ENCODE measurements at regions not wholly inside any gene's neighbourhood (a gene's known extent, or its start where the extent isn't known, plus 50 kb on each side); places are given as distances from the start of the nearest gene placed in this dataset.

GRCh38 chr11:33419924-33420323, 162.7 kb downstream of the HIPK3 start:
- TF ChIP-seq POLR2A (IDR thresholded peaks at IDR 0.05), result no peak
- no peak for TF ChIP-seq CTCF (IDR thresholded peaks at IDR 0.05)
- Histone ChIP-seq H3K9me3 (no peaks in the 10 kb centered on the region), H3K27ac (no peak overlapping the region), H3K4me3 (no peak overlapping the region), H3K4me1 (no peaks in the 10 kb centered on the region), H3K36me3 (no peaks in the 10 kb centered on the region), H3K27me3 (peaks cover 0 to 12% (median 0%) of the 10 kb centered on the region in 9 donors)
- no peak for DNase-seq
- 83 to 86% (median 84%) methylated on average over 4 of the region's 4 CpGs for WGBS, 4 donors
- no peak for ATAC-seq
- intact Hi-C loops (cut with DNase I), result no loop called here

DNA sequence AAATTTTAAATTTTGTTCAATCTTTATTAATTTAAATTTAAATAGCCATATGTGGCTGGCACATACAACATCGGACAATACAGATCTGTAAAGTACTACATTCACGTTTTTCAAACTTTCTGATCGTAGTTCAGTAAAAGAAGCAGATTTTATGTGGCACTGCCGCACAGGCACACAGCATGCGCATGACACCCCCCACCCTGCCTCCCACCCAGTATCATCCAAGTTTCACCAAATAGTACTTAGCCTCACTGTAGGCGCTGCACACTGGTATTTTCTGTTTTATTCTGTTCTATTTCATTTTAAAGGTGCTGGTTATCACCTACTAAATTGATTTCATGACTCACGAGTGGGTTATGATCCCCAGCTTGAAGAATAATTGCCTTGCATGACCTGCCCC, 159.9 kb downstream of the HIPK3 start:
- TF ChIP-seq POLR2A (IDR thresholded peaks at IDR 0.05), result no peak
- no peak for TF ChIP-seq CTCF (IDR thresholded peaks at IDR 0.05)
- H3K27me3 ChIP-seq, result peaks cover 0 to 15% (median 0%) of the 10 kb centered on the region in 9 donors

GRCh38 chr11:33413301-33413700, 156.1 kb downstream of the HIPK3 start:
- 69 to 79% (median 77%) methylated on average over 4 of the region's 4 CpGs for WGBS, 4 donors
- H3K27me3 ChIP-seq, result peaks cover 0 to 16% (median 0%) of the 10 kb centered on the region in 9 donors
- no peak for DNase-seq
- no peak overlapping the region for H3K27ac ChIP-seq
- H3K36me3 ChIP-seq, result no peaks in the 10 kb centered on the region
- no peak for ATAC-seq
- H3K9me3 ChIP-seq, result no peaks in the 10 kb centered on the region
- no peak overlapping the region for H3K4me3 ChIP-seq
- TF ChIP-seq POLR2A (IDR thresholded peaks at IDR 0.05) (no peak), CTCF (IDR thresholded peaks at IDR 0.05) (no peak)
- H3K4me1 ChIP-seq, result no peaks in the 10 kb centered on the region
- intact Hi-C loops (cut with DNase I), result no loop called here

More for the DNA sequence above, 159.9 kb downstream of the HIPK3 start:
- Histone ChIP-seq H3K27ac (no peak overlapping the region), H3K9me3 (no peaks in the 10 kb centered on the region), H3K4me3 (no peak overlapping the region), H3K4me1 (no peaks in the 10 kb centered on the region), H3K36me3 (no peaks in the 10 kb centered on the region)
- DNase-seq (no peak), ATAC-seq (no peak)
- intact Hi-C loops (cut with DNase I), result no loop called here
- 92 to 94% (median 94%) methylated on average over 7 of the region's 7 CpGs for WGBS, 4 donors

DNA sequence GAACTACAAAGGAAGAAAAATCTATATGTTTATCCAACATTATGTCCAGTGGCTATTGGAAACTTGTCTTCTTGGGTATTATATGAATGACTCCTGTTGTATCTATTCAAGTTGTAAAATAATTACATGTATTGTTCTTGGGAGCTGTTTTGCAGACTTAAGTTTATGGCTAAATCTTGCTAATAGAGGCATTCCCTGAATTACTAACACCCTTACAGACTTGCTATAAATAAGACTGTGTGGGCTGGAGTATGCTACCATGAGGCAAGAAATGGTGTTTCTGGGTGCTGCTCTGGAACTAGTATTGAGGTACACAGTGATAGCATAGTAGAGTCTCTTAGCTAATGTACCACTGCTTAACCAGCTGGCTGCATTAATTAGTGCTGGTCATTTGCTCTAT, 155.1 kb downstream of the HIPK3 start:
- no peak for ATAC-seq
- H3K27me3 ChIP-seq, result peaks cover 0 to 16% (median 0%) of the 10 kb centered on the region in 9 donors

More for the DNA sequence above, 155.1 kb downstream of the HIPK3 start:
- no peak overlapping the region for H3K27ac ChIP-seq
- no peaks in the 10 kb centered on the region for H3K4me1 ChIP-seq
- TF ChIP-seq POLR2A (IDR thresholded peaks at IDR 0.05) (no peak), CTCF (IDR thresholded peaks at IDR 0.05) (no peak)
- no peaks in the 10 kb centered on the region for H3K9me3 ChIP-seq
- no peaks in the 10 kb centered on the region for H3K36me3 ChIP-seq
- H3K4me3 ChIP-seq, result no peak overlapping the region
- no peak for DNase-seq
- intact Hi-C loops (cut with DNase I), result no loop called here

Data from heart left ventricle (tissue), 16 donors.